Fibroblast of lung (primary cell): ENCODE measurements at regions not wholly inside any gene's neighbourhood (a gene's known extent, or its start where the extent isn't known, plus 50 kb on each side); places are given as distances from the start of the nearest gene placed in this dataset.

Experiments
- DNase-seq, 2 donors: peaks; one replicate each; pipeline versions ENCODE4 v3.0.0 to v3.0.0-alpha.2; 2010; ENCODE audit warnings: low read depth in 2 of 2
- H2AFZ ChIP-seq: 2 replicates; pipeline ENCODE4 v1.5.1; 2012; ENCODE audit warnings: low read length, control low read depth, inconsistent platforms
- H3K27ac ChIP-seq: 2 replicates; pipeline ENCODE4 v1.5.1; 2011; ENCODE audit warnings: low read length, control low read depth; ENCODE audit not compliant: insufficient read depth
- H3K27me3 ChIP-seq: 2 replicates; pipeline ENCODE4 v1.5.1; 2011; ENCODE audit warnings: mild to moderate bottlenecking, low read length; ENCODE audit not compliant: control insufficient read depth, insufficient read depth
- H3K36me3 ChIP-seq: 2 replicates; pipeline ENCODE4 v1.5.1; 2011; ENCODE audit warnings: low read length; ENCODE audit not compliant: control insufficient read depth, insufficient read depth
- H3K4me1 ChIP-seq: 2 replicates; pipeline ENCODE4 v1.5.1; 2011; ENCODE audit warnings: low read length; ENCODE audit not compliant: control insufficient read depth, insufficient read depth; ENCODE audit errors: extremely low read depth
- H3K4me2 ChIP-seq: 2 replicates; pipeline ENCODE4 v1.5.1; 2011; ENCODE audit warnings: low read length, control low read depth; ENCODE audit not compliant: insufficient read depth; ENCODE audit errors: extremely low read depth
- H3K4me3 ChIP-seq, 4 experiments: fragments of 200-600 bp in 1 of 4; sonication (generic) in 1 of 4; replicated peaks in 1 of 4; 2 replicates each; pipeline ENCODE4 v1.5.1; 2011 to 2016; ENCODE audit warnings: low read length in 4 of 4, low read depth in 3 of 4, mild to moderate bottlenecking in 3 of 4, control low read depth in 2 of 4, inconsistent platforms in 1 of 4, mixed read lengths in 1 of 4; ENCODE audit not compliant: insufficient read depth in 1 of 4; ENCODE audit errors: control extremely low read depth in 1 of 4
- H3K79me2 ChIP-seq: 2 replicates; pipeline ENCODE4 v1.5.1; 2012; ENCODE audit warnings: mild to moderate bottlenecking, low read length, inconsistent platforms; ENCODE audit not compliant: control insufficient read depth, insufficient read depth
- H3K9ac ChIP-seq: 2 replicates; pipeline ENCODE4 v1.5.1; 2011; ENCODE audit warnings: mild to moderate bottlenecking, low read length, control low read depth; ENCODE audit not compliant: insufficient read depth
- H3K9me3 ChIP-seq: 2 replicates; pipeline ENCODE4 v1.5.1; 2012; ENCODE audit warnings: low read depth, low read length; ENCODE audit not compliant: control insufficient read depth, insufficient read depth
- H4K20me1 ChIP-seq: 2 replicates; pipeline ENCODE4 v1.5.1; 2011; ENCODE audit warnings: low read length; ENCODE audit not compliant: control insufficient read depth, insufficient read depth; ENCODE audit errors: extremely low read depth
- CTCF ChIP-seq, 2 donors: IDR thresholded peaks in 1 of 2; conservative IDR thresholded peaks in 1 of 2; 1 replicate in 1 of 2; 2 replicates in 1 of 2; pipeline ENCODE4 v1.5.1; 2011 to 2012; ENCODE audit warnings: low read length in 2 of 2, control low read depth in 1 of 2, inconsistent platforms in 1 of 2, low read depth in 1 of 2, mild to moderate bottlenecking in 1 of 2
- EZH2 ChIP-seq: IDR thresholded peaks from 2 replicates; pipeline ENCODE4 v1.5.1; 2012; ENCODE audit warnings: low read length, control low read depth, mild to moderate bottlenecking; ENCODE audit errors: missing control alignments

DNA sequence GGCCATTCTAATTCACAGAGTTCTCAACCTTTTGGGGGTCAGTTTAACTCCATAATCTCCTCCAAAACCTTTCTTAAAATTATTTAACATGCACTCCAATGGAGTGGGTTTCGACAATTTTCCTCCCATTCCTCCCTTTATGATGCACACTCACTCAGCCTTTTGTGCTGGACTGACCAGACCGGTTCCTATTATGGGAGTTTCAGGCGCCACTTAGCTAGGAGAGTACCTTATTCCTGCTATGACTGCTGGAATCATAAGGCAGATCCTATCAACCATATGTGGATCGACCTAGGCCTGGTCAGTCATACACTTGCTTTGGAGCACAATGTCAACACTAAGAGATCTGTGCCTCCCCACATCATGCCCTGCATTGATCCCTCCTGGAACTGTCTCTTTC lies 63.9 kb upstream of the MOCS1 start:
- H3K27ac ChIP-seq = no peak overlapping the region
- no peaks in the 10 kb centered on the region for H3K27me3 ChIP-seq
- H3K79me2 ChIP-seq = no peaks in the 10 kb centered on the region
- DNase-seq = no peak
- no peaks in the 10 kb centered on the region for H3K4me1 ChIP-seq
- H2AFZ ChIP-seq = no peak overlapping the region
- H4K20me1 ChIP-seq = no peaks in the 10 kb centered on the region
- no peaks in the 10 kb centered on the region for H3K9me3 ChIP-seq
- H3K4me3 ChIP-seq = no peak overlapping the region
- no peaks in the 10 kb centered on the region for H3K36me3 ChIP-seq
- TF ChIP-seq EZH2 = no peak
- TF ChIP-seq CTCF (conservative IDR thresholded peaks at IDR 0.05 in 1 of 2, IDR thresholded peaks at IDR 0.05 in 1 of 2; ENCODE audit: low read depth in 1 of 2, low read length in 2 of 2) = no peak
- no peak overlapping the region for H3K4me2 ChIP-seq
- H3K9ac ChIP-seq = no peak overlapping the region

GRCh38 chr6:39997101-39997635 lies 62.9 kb upstream of the MOCS1 start:
- no peaks in the 10 kb centered on the region for H3K36me3 ChIP-seq
- DNase-seq = no peak
- no peaks in the 10 kb centered on the region for H3K79me2 ChIP-seq
- no peak overlapping the region for H3K4me3 ChIP-seq
- no peak for TF ChIP-seq EZH2
- TF ChIP-seq CTCF (conservative IDR thresholded peaks at IDR 0.05 in 1 of 2, IDR thresholded peaks at IDR 0.05 in 1 of 2; ENCODE audit: low read depth in 1 of 2, low read length in 2 of 2) = no peak
- no peak overlapping the region for H3K9ac ChIP-seq
- no peaks in the 10 kb centered on the region for H3K9me3 ChIP-seq
- H3K27me3 ChIP-seq = no peaks in the 10 kb centered on the region
- no peak overlapping the region for H3K4me2 ChIP-seq
- H2AFZ ChIP-seq = no peak overlapping the region
- H3K4me1 ChIP-seq = no peaks in the 10 kb centered on the region
- H4K20me1 ChIP-seq = no peaks in the 10 kb centered on the region
- no peak overlapping the region for H3K27ac ChIP-seq

DNA sequence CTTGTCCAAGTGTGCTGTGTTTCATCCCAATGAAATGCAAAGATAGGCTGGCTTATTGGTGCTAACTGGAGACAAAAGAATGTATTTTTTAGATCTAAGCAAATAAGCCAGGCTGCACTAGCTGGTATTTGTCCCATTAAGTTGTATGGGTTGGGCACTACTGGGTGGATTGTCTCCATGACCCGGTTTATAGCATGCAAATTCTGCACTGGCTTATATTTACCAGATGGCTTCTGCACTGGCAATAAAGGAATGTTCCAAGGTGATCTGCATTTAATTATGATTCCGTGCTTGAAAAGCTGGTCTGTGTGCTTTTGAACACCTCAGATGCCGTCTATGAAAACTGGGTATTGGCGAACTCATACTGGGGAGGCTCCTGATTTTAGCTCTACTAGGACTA lies 61.4 kb upstream of the MOCS1 start:
- Histone ChIP-seq H3K79me2 (no peaks in the 10 kb centered on the region), H3K4me3 (no peak overlapping the region), H3K9ac (no peak overlapping the region), H2AFZ (no peak overlapping the region), H3K27ac (no peak overlapping the region), H3K4me1 (no peaks in the 10 kb centered on the region), H3K36me3 (no peaks in the 10 kb centered on the region), H3K9me3 (no peaks in the 10 kb centered on the region), H3K27me3 (no peaks in the 10 kb centered on the region), H3K4me2 (no peak overlapping the region), H4K20me1 (no peaks in the 10 kb centered on the region)
- TF ChIP-seq EZH2 = no peak
- TF ChIP-seq CTCF (conservative IDR thresholded peaks at IDR 0.05 in 1 of 2, IDR thresholded peaks at IDR 0.05 in 1 of 2; ENCODE audit: low read depth in 1 of 2, low read length in 2 of 2) = no peak
- DNase-seq = no peak
